Mucosa of rectum (tissue), 2 donors: ENCODE measurements at regions not wholly inside any gene's neighbourhood (a gene's known extent, or its start where the extent isn't known, plus 50 kb on each side); places are given as distances from the start of the nearest gene placed in this dataset.

Source experiments
- H3K27ac ChIP-seq, 2 donors: one replicate each; pipeline ENCODE4 v1.7.0; 2013; ENCODE audit warnings: inconsistent platforms in 2 of 2, low read depth in 2 of 2, low read length in 2 of 2
- H3K27me3 ChIP-seq, 2 donors: one replicate each; pipeline ENCODE4 v1.7.0; 2013; ENCODE audit warnings: low read length in 2 of 2; ENCODE audit not compliant: control insufficient read depth in 2 of 2, insufficient read depth in 2 of 2
- H3K36me3 ChIP-seq, 2 donors: one replicate each; pipeline ENCODE4 v1.7.0; 2013; ENCODE audit warnings: low read length in 2 of 2; ENCODE audit not compliant: control insufficient read depth in 2 of 2, insufficient read depth in 2 of 2
- H3K4me1 ChIP-seq, 2 donors: one replicate each; pipeline ENCODE4 v1.7.0; 2013; ENCODE audit warnings: low read length in 2 of 2, mild to moderate bottlenecking in 1 of 2; ENCODE audit not compliant: control insufficient read depth in 2 of 2, insufficient read depth in 2 of 2
- H3K4me3 ChIP-seq, 2 donors: one replicate each; pipeline ENCODE4 v1.7.0; 2013; ENCODE audit warnings: low read length in 2 of 2
- H3K9ac ChIP-seq, 2 donors: one replicate each; pipeline ENCODE4 v1.7.0; 2013; ENCODE audit warnings: low read length in 2 of 2, low read depth in 1 of 2, mild to moderate bottlenecking in 1 of 2
- H3K9me3 ChIP-seq, 2 donors: one replicate each; pipeline ENCODE4 v1.7.0; 2013; ENCODE audit warnings: low read length in 2 of 2; ENCODE audit not compliant: control insufficient read depth in 2 of 2
- donor health status: healthy.
- donor health status: Normal muscosa, but diverticular disease.

DNA sequence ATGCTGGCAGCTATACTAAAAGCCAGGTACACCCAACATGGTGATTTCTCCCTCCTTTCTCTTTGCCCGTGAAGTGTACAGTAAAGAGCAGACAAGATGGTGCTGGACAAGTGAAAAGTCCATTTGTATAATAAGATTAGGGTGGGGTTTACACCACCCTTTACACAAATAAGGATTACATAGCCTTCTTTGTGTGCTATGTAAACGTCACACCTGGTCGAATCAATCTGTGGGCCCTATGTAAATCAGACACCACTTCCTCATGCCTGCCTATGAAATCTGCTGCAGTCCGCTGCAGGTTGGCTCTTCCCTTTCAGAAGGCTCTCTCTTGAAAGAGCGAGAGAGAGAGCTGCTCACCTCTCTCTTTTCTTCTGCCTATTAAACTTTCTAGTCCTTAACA is 1054.3 kb upstream of the SLC39A10 start:
- H3K4me3 ChIP-seq, result no peak overlapping the region
- no peak overlapping the region for H3K9ac ChIP-seq
- H3K27ac ChIP-seq, result no peak overlapping the region

DNA sequence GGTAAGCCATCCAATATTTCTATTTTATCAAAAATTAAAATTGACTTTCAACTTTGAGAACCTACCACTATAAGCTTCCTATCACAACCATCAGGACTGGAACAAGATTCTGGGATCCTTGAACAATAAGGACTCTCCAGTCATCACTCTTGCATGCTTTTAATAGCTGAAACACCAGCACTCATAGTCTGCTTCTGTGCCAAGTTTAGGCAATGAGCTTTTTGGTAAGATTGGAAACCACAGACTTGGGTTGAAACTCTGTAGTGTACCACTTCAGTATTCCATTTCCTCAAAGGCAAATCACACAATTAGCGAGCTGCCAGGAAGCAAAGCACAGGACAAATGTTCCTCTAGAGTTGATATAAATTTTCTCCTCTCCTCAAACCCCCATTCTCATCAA is 1065.8 kb upstream of the SLC39A10 start:
- H3K4me1 ChIP-seq, result no peaks in the 10 kb centered on the region
- H3K9ac ChIP-seq, result no peak overlapping the region
- no peak overlapping the region for H3K4me3 ChIP-seq
- no peaks in the 10 kb centered on the region for H3K36me3 ChIP-seq
- no peaks in the 10 kb centered on the region for H3K9me3 ChIP-seq
- no peak overlapping the region for H3K27ac ChIP-seq
- no peaks in the 10 kb centered on the region for H3K27me3 ChIP-seq

More for the DNA sequence above, 1054.3 kb upstream of the SLC39A10 start:
- H3K4me1 ChIP-seq, result no peaks in the 10 kb centered on the region
- no peaks in the 10 kb centered on the region for H3K9me3 ChIP-seq
- H3K36me3 ChIP-seq, result no peaks in the 10 kb centered on the region
- no peaks in the 10 kb centered on the region for H3K27me3 ChIP-seq

DNA sequence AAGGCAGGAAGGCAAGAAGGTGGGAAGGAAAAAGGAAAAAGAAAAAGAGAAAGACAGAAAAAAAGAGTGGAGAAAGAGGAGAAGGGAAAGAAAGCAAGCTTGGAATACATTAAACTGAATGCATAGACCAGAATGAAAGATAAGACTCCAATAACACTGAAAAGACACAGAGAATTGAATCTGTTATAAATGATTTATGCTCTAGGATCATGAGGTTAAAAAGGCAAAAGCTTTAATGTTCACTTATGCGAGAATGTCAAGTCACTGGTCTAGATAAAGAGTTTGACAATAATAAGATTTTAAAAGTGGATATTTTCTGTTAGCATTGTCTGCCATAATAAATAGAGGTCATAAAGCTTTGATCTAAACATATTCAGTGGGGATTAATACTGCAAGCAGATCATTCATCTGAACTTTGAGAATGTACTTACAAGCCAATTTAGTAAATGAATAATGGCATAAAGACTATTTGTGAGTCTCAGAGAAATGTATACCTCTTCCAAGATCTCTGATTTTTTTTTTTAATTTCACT is 1069.2 kb upstream of the SLC39A10 start:
- Histone ChIP-seq H3K9me3 (no peaks in the 10 kb centered on the region), H3K4me1 (no peaks in the 10 kb centered on the region), H3K36me3 (no peaks in the 10 kb centered on the region), H3K27me3 (no peaks in the 10 kb centered on the region), H3K4me3 (no peak overlapping the region), H3K9ac (no peak overlapping the region), H3K27ac (no peak overlapping the region)

DNA sequence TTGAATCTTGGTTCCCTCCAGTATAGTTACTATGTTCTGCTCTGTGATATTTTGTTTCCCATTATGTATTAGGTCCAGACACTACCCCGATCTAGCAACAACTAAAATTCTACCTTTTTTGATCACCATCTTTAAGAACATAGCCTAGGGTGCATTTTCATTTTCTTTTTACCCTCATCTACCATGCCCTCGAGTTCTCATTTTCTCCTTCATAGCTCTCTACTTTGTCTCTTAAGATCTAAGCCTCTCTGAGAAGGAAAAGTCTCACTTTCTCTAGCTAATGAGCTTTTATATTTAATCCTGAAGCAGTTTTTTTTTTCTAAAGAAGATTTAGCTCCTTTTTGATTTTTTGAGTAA is 1089.4 kb upstream of the SLC39A10 start:
- Histone ChIP-seq H3K9ac (no peak overlapping the region), H3K36me3 (no peaks in the 10 kb centered on the region), H3K9me3 (no peaks in the 10 kb centered on the region), H3K4me3 (no peak overlapping the region), H3K27ac (no peak overlapping the region), H3K4me1 (no peaks in the 10 kb centered on the region), H3K27me3 (no peaks in the 10 kb centered on the region)

DNA sequence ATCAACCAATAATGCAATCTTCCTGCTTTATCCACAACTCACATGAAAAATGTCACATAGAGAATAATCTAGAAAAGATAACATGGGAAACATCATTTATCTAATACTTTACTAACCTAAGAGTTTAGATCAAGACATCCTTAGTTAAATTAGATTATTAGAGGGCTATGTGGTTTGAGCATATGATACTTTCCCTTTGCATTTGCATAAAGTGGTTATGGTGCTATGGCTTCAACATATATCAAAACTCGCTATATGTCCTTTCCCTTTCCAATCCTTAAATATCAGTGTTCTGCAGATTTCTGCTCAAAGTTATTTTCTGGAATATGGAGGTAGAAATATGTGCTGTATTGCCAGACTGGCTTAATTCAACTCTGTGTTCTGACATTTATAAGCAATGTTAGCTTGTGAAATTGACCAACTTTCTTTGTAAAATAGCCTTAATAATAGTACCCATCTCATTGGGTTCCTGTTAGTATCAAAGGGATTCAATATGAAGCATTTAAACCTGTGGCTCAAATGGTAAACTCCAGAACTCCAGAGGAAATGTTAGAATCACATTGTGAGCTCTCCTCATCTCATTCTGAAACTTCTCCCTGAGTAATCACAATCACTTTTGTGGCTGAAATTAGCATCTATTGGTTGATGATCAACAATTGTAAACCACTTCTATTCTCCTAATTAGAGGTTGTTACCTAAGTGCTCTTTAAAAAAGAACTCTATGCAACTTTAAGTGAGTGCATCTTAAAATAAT is 1089.9 kb upstream of the SLC39A10 start:
- Histone ChIP-seq H3K4me3 (no peak overlapping the region), H3K27me3 (no peaks in the 10 kb centered on the region), H3K36me3 (no peaks in the 10 kb centered on the region)

DNA sequence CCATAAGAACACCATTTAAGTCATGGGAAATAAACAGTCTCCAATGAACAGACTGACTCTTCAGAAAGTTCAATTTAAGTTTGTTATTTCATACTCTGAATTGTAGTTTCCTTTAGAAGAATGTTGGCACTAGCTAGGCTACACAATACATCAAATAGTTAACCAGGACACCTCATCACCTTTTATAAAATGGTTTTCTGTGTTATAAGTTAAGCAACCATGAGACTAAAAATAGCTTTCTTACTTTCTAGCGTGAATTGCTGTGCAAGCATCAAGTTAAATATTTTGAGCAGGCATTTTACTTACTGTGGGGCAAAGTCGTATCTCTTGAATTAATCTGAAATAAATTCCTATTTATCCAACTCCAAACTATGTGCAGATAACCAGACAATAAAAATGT is 1092.6 kb upstream of the SLC39A10 start:
- Histone ChIP-seq H3K4me1 (no peaks in the 10 kb centered on the region), H3K4me3 (no peak overlapping the region), H3K9me3 (no peaks in the 10 kb centered on the region), H3K27ac (no peak overlapping the region), H3K36me3 (no peaks in the 10 kb centered on the region), H3K27me3 (no peaks in the 10 kb centered on the region), H3K9ac (no peak overlapping the region)

More for the DNA sequence above, 1089.9 kb upstream of the SLC39A10 start:
- Histone ChIP-seq H3K27ac (no peak overlapping the region), H3K9ac (no peak overlapping the region), H3K9me3 (no peaks in the 10 kb centered on the region), H3K4me1 (no peaks in the 10 kb centered on the region)

DNA sequence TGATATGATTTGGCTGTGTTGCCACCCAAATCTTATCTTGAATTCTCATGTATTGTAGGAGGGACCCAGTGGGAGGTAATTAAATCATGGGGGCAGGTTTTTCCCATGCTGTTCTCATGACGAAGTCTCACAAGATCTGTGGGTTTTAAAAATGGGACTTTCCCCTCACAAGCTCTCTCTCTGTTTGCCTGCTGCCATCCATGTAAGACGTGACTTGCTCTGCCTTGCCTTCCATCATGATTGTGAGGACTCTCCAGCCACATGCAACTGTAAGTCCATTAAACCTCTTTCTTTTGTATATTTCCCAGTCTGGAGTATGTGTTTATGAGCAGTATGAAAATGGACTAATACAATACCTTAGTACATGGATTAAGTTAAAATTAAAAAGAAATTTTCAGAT is 1094.7 kb upstream of the SLC39A10 start:
- no peak overlapping the region for H3K4me3 ChIP-seq
- H3K27me3 ChIP-seq, result no peaks in the 10 kb centered on the region
- no peak overlapping the region for H3K27ac ChIP-seq
- no peaks in the 10 kb centered on the region for H3K9me3 ChIP-seq
- no peaks in the 10 kb centered on the region for H3K36me3 ChIP-seq
- no peaks in the 10 kb centered on the region for H3K4me1 ChIP-seq
- H3K9ac ChIP-seq, result no peak overlapping the region

DNA sequence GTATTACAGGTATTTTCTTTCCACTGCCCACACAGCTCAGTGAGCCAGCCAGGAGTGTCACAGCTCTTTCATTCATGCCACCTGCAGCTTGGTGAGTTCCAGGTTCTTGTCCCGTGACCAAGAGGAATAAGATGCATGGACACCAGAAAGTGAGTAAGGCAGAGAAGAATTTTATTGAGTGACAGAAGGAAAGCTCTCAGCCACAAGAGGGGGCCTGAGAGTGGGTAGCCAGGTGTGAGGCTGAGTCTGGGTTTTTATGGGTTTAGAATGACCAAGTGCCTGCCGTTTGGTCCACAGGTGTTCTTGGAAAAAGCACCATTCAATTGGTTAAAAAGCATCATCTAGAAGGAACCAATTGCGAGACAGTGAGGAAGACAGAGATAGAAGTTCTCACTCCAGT is 1097.1 kb upstream of the SLC39A10 start:
- Histone ChIP-seq H3K36me3 (no peaks in the 10 kb centered on the region), H3K27me3 (no peaks in the 10 kb centered on the region), H3K9me3 (no peaks in the 10 kb centered on the region), H3K27ac (no peak overlapping the region), H3K4me3 (no peak overlapping the region), H3K9ac (no peak overlapping the region), H3K4me1 (no peaks in the 10 kb centered on the region)

DNA sequence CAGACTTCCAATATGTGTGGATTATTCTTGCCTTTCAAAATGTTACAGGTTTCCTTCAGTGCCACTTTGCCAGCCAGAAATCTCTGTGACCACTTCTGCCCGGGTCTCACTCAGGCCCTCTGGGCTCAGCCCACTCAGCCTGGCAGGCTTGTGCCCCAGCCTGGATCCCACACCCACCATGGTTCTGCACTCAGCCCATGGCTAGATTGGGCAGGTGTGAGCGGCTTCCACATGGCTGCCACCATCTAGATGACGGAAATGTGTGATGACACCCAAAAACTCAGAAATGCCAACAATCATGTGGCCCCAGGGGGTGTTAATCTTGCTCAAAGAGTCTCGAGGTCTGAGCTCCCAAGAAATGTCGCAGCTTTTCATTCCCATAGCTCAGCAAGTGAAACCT is 1097.5 kb upstream of the SLC39A10 start:
- no peaks in the 10 kb centered on the region for H3K27me3 ChIP-seq
- no peaks in the 10 kb centered on the region for H3K4me1 ChIP-seq

DNA sequence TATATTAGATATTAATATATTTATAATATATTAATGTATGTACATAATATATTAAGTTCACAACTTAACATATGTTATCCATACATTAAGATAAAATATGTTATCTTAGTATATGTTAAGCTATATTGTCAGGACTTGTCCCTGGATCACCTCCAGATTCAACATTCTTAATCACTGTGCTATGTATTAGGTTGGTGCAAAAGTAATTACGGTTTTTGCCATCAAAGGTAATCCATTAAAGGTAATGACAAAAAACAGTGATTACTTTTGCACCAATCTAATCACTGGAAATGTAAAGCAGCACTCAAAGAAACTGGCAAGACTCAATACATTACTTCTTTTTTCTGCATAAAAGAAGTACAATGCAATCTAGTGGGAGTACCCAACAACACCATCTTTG is 1099.0 kb upstream of the SLC39A10 start:
- Histone ChIP-seq H3K4me3 (no peak overlapping the region), H3K9ac (no peak overlapping the region), H3K36me3 (no peaks in the 10 kb centered on the region), H3K4me1 (no peaks in the 10 kb centered on the region), H3K27ac (no peak overlapping the region), H3K27me3 (no peaks in the 10 kb centered on the region), H3K9me3 (no peaks in the 10 kb centered on the region)

More for the DNA sequence above, 1097.5 kb upstream of the SLC39A10 start:
- Histone ChIP-seq H3K36me3 (no peaks in the 10 kb centered on the region), H3K9ac (no peak overlapping the region), H3K9me3 (no peaks in the 10 kb centered on the region), H3K27ac (no peak overlapping the region), H3K4me3 (no peak overlapping the region)
